Breast epithelium (tissue), 4 donors: ENCODE measurements at regions not wholly inside any gene's neighbourhood (a gene's known extent, or its start where the extent isn't known, plus 50 kb on each side); places are given as distances from the start of the nearest gene placed in this dataset.

Experiments
- DNase-seq, 2 donors: peaks; one replicate each; pipeline ENCODE4 v3.0.0-alpha.2; 2019; ENCODE audit warnings: low spot score in 2 of 2
- H3K27ac ChIP-seq, 2 donors: fragments of 200-600 bp; sonication (generic) in 1 of 2; one replicate each; pipeline ENCODE4 v1.5.1; 2016 to 2019; ENCODE audit warnings: mild to moderate bottlenecking in 1 of 2
- H3K27me3 ChIP-seq, 2 donors: fragments of 200-600 bp; sonication (generic) in 1 of 2; one replicate each; pipeline versions ENCODE4 v1.5.1 to v1.6.0; 2017 to 2019; ENCODE audit warnings: control low read depth in 1 of 2, mild to moderate bottlenecking in 1 of 2
- H3K36me3 ChIP-seq: fragments of 200-600 bp; one replicate; pipeline ENCODE4 v1.5.1; 2019
- H3K4me1 ChIP-seq, 2 donors: fragments of 200-600 bp; sonication (generic); one replicate each; pipeline ENCODE4 v1.5.1; 2016 to 2019; ENCODE audit warnings: control low read depth in 1 of 2
- H3K4me3 ChIP-seq, 3 donors: fragments of 200-600 bp; sonication (generic); 1 replicate in 2 of 3; 2 replicates in 1 of 3; pipeline ENCODE4 v1.5.1; 2016 to 2019; ENCODE audit warnings: mild to moderate bottlenecking in 3 of 3, moderate library complexity in 2 of 3
- H3K9me3 ChIP-seq, 2 donors: fragments of 200-600 bp; sonication (generic) in 1 of 2; one replicate each; pipeline ENCODE4 v1.5.1; 2016 to 2019; ENCODE audit warnings: control low read depth in 1 of 2
- POLR2A ChIP-seq: fragments of 450-650 bp; IDR thresholded peaks from one replicate; pipeline ENCODE4 v1.6.1; 2016; ENCODE audit warnings: antibody characterized with exemption, mild to moderate bottlenecking, moderate library complexity
- POLR2AphosphoS5 ChIP-seq, 3 donors: sonication (generic); formaldehyde crosslinking; IDR thresholded peaks; one replicate each; pipeline ENCODE4 v1.6.1; 2017; ENCODE audit warnings: antibody characterized with exemption in 3 of 3
- intact Hi-C: fragments of 100-400 bp; cut with DNase I; formaldehyde crosslinking; loops from one replicate; pipeline ENCODE4 v1.15.1; 2023; ENCODE audit warnings: low total_unique reads
- TF ChIP-seq, protein P1 (sequence below), 3 donors: fragments of 450-650 bp; IDR thresholded peaks; one replicate each; pipeline ENCODE4 v1.5.1; 2016 to 2017; ENCODE audit warnings: antibody characterized with exemption in 3 of 3, mild to moderate bottlenecking in 3 of 3, moderate library complexity in 3 of 3

GRCh38 chr13:28597641-28598040 is 61.3 kb upstream of the POMP start:
- TF ChIP-seq POLR2A: no peak
- TF ChIP-seq, protein P1, sequence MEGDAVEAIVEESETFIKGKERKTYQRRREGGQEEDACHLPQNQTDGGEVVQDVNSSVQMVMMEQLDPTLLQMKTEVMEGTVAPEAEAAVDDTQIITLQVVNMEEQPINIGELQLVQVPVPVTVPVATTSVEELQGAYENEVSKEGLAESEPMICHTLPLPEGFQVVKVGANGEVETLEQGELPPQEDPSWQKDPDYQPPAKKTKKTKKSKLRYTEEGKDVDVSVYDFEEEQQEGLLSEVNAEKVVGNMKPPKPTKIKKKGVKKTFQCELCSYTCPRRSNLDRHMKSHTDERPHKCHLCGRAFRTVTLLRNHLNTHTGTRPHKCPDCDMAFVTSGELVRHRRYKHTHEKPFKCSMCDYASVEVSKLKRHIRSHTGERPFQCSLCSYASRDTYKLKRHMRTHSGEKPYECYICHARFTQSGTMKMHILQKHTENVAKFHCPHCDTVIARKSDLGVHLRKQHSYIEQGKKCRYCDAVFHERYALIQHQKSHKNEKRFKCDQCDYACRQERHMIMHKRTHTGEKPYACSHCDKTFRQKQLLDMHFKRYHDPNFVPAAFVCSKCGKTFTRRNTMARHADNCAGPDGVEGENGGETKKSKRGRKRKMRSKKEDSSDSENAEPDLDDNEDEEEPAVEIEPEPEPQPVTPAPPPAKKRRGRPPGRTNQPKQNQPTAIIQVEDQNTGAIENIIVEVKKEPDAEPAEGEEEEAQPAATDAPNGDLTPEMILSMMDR (IDR thresholded peaks at IDR 0.05): no peak
- no peak for TF ChIP-seq POLR2AphosphoS5 (IDR thresholded peaks at IDR 0.05)

GRCh38 chr13:28590461-28590860 is 68.5 kb upstream of the POMP start:
- H3K36me3 ChIP-seq: peaks cover 4% of the 10 kb centered on the region
- H3K27me3 ChIP-seq: no peaks in the 10 kb centered on the region
- no peaks in the 10 kb centered on the region for H3K4me1 ChIP-seq
- no peak overlapping the region for H3K4me3 ChIP-seq
- no peaks in the 10 kb centered on the region for H3K9me3 ChIP-seq
- intact Hi-C loops: no loop called here
- no peak for DNase-seq
- H3K27ac ChIP-seq: no peak overlapping the region
- TF ChIP-seq POLR2AphosphoS5 (IDR thresholded peaks at IDR 0.05) (no peak), POLR2A (no peak)
- TF ChIP-seq, protein P1 (IDR thresholded peaks at IDR 0.05): no peak

More at GRCh38 chr13:28597641-28598040, 61.3 kb upstream of the POMP start:
- DNase-seq: no peak
- H3K27ac ChIP-seq: no peak overlapping the region
- peaks cover 0 to 6% of the 10 kb centered on the region in 2 donors for H3K27me3 ChIP-seq
- no peaks in the 10 kb centered on the region for H3K9me3 ChIP-seq
- H3K4me1 ChIP-seq: no peaks in the 10 kb centered on the region
- peaks cover 4% of the 10 kb centered on the region for H3K36me3 ChIP-seq
- intact Hi-C loops: no loop called here
- H3K4me3 ChIP-seq: no peak overlapping the region

GRCh38 chr13:28588296-28588695 is 70.6 kb upstream of the POMP start:
- no peaks in the 10 kb centered on the region for H3K27me3 ChIP-seq
- intact Hi-C loops: no loop called here
- TF ChIP-seq POLR2A: no peak
- TF ChIP-seq, protein P1 (IDR thresholded peaks at IDR 0.05): no peak
- TF ChIP-seq POLR2AphosphoS5 (IDR thresholded peaks at IDR 0.05): no peak
- H3K36me3 ChIP-seq: no peaks in the 10 kb centered on the region
- DNase-seq: no peak
- H3K9me3 ChIP-seq: no peaks in the 10 kb centered on the region
- no peak overlapping the region for H3K4me3 ChIP-seq
- H3K27ac ChIP-seq: no peak overlapping the region
- H3K4me1 ChIP-seq: no peaks in the 10 kb centered on the region

- Histone ChIP-seq H3K36me3 (no peaks in the 10 kb centered on the region), H3K4me1 (no peaks in the 10 kb centered on the region), H3K27ac (no peak overlapping the region), H3K9me3 (no peaks in the 10 kb centered on the region), H3K27me3 (no peaks in the 10 kb centered on the region), H3K4me3 (no peak overlapping the region)
- no peak for DNase-seq
- TF ChIP-seq, protein P1 (IDR thresholded peaks at IDR 0.05): no peak
- TF ChIP-seq POLR2AphosphoS5 (IDR thresholded peaks at IDR 0.05): no peak
- TF ChIP-seq POLR2A: no peak
- intact Hi-C loops: no loop called here
These were observed 71.8 kb upstream of the POMP start for GRCh38 chr13:28587174-28587540.

- Histone ChIP-seq H3K9me3 (no peaks in the 10 kb centered on the region), H3K27ac (no peak overlapping the region), H3K4me3 (no peak overlapping the region), H3K27me3 (no peaks in the 10 kb centered on the region), H3K36me3 (no peaks in the 10 kb centered on the region), H3K4me1 (no peaks in the 10 kb centered on the region)
- no peak for DNase-seq
- intact Hi-C loops: no loop called here
- TF ChIP-seq POLR2A (no peak), POLR2AphosphoS5 (IDR thresholded peaks at IDR 0.05) (no peak)
- TF ChIP-seq, protein P1 (IDR thresholded peaks at IDR 0.05): no peak
These were observed 72.3 kb upstream of the POMP start for GRCh38 chr13:28586439-28587173.
